ENCODE measurements at regions not wholly inside any gene's neighbourhood (a gene's known extent, or its start where the extent isn't known, plus 50 kb on each side); places are given as distances from the start of the nearest gene placed in this dataset.
A peak's percentile ranks its signal among the peaks of the same experiment; 100 is the strongest.

DNA sequence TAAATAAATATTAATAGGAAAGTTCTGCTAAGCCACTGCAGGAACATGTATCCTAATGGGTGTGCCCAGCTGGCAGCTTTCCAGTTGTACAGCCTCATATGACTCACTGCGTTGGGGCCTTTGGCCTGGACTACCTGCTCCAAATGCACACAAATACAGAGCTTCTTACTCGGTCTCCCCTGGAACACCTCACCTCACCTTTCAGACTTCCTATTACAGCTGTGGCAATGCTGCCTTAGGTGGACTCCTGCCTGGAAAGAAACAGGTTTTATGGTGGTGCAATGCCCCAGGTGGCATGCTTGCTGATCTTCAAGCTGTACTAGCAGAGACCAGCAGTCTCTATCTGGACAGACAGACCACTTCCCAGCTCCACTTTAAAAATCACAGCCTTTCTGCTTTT, 85.7 kb upstream of the EXOC1L start:
- Mint-ChIP-seq H3K27ac (no peak overlapping the region), H3K4me3 (no peak overlapping the region), H3K36me3 (no peaks in the 10 kb centered on the region), H3K9me3 (no peaks in the 10 kb centered on the region), H3K4me1 (no peaks in the 10 kb centered on the region), H3K27me3 (peaks cover 19 to 47% (median 29%) of the 10 kb centered on the region in 3 donors)
- no peak for ATAC-seq (ENCODE audit: low read depth in 2 of 2)
- DNase-seq = no peak

GRCh38 chr4:55736605-55737183, 82.9 kb upstream of the EXOC1L start:
- no peaks in the 10 kb centered on the region for H3K9me3 Mint-ChIP-seq
- H3K4me3 Mint-ChIP-seq = no peak overlapping the region
- no peaks in the 10 kb centered on the region for H3K4me1 Mint-ChIP-seq
- peaks cover 14 to 45% (median 25%) of the 10 kb centered on the region in 3 donors for H3K27me3 Mint-ChIP-seq
- H3K27ac Mint-ChIP-seq = no peak overlapping the region
- DNase-seq = no peak
- no peaks in the 10 kb centered on the region for H3K36me3 Mint-ChIP-seq
- no peak for ATAC-seq (ENCODE audit: low read depth in 2 of 2)

- H3K36me3 Mint-ChIP-seq = no peaks in the 10 kb centered on the region
- H3K4me3 Mint-ChIP-seq = no peak overlapping the region
- DNase-seq (no peak), ATAC-seq (ENCODE audit: low read depth in 2 of 2) (no peak)
- H3K9me3 Mint-ChIP-seq = peaks cover 0 to 3% (median 0%) of the 10 kb centered on the region in 7 donors
- peak overlapping the region in 1 of 6 donors; percentile 17 for H3K27ac Mint-ChIP-seq
- no peaks in the 10 kb centered on the region for H3K4me1 Mint-ChIP-seq
- peaks cover 4 to 33% (median 32%) of the 10 kb centered on the region in 3 donors for H3K27me3 Mint-ChIP-seq
Observed at GRCh38 chr4:55742655-55743202, 76.9 kb upstream of the EXOC1L start.

- H3K4me3 Mint-ChIP-seq = no peak overlapping the region
- peaks cover 13 to 34% (median 33%) of the 10 kb centered on the region in 3 donors for H3K27me3 Mint-ChIP-seq
- H3K36me3 Mint-ChIP-seq = no peaks in the 10 kb centered on the region
- ATAC-seq (ENCODE audit: low read depth in 2 of 2) = no peak
- peaks cover 0 to 7% (median 2%) of the 10 kb centered on the region in 7 donors for H3K9me3 Mint-ChIP-seq
- H3K27ac Mint-ChIP-seq = no peak overlapping the region
- no peak for DNase-seq
- no peaks in the 10 kb centered on the region for H3K4me1 Mint-ChIP-seq
Observed at GRCh38 chr4:55744369-55744768, 75.2 kb upstream of the EXOC1L start.

DNA sequence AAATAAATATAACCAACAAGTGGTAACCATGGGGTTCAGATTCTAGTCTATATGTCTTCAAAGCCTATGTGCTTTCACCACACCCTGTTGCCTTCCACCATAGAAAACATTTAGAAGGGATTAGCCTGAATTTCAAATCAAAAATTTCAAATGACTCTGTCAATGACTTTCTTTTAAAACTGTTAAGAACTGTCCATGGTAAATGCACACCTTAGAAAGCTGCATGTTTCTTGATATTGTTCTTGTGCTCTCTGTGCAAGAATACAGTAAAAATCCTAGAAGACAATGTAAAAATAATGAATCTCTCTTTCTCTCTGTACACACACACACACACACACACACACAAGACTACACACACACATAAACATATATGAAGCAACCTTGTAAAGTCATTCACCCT, 74.6 kb upstream of the EXOC1L start:
- H3K27me3 Mint-ChIP-seq = peaks cover 13 to 33% (median 30%) of the 10 kb centered on the region in 3 donors
- no peaks in the 10 kb centered on the region for H3K36me3 Mint-ChIP-seq
- peaks cover 0 to 7% (median 2%) of the 10 kb centered on the region in 7 donors for H3K9me3 Mint-ChIP-seq
- DNase-seq (no peak), ATAC-seq (ENCODE audit: low read depth in 2 of 2) (no peak)
- H3K4me3 Mint-ChIP-seq = no peak overlapping the region
- H3K27ac Mint-ChIP-seq = no peak overlapping the region
- H3K4me1 Mint-ChIP-seq = no peaks in the 10 kb centered on the region

- H3K27ac Mint-ChIP-seq = no peak overlapping the region
- ATAC-seq (ENCODE audit: low read depth in 2 of 2) (no peak), DNase-seq (no peak)
- H3K9me3 Mint-ChIP-seq = peaks cover 0 to 7% (median 3%) of the 10 kb centered on the region in 7 donors
- no peaks in the 10 kb centered on the region for H3K4me1 Mint-ChIP-seq
- H3K4me3 Mint-ChIP-seq = no peak overlapping the region
- H3K27me3 Mint-ChIP-seq = peaks cover 13 to 43% (median 39%) of the 10 kb centered on the region in 3 donors
- no peaks in the 10 kb centered on the region for H3K36me3 Mint-ChIP-seq
Observed at GRCh38 chr4:55747793-55748192, 71.8 kb upstream of the EXOC1L start.

DNA sequence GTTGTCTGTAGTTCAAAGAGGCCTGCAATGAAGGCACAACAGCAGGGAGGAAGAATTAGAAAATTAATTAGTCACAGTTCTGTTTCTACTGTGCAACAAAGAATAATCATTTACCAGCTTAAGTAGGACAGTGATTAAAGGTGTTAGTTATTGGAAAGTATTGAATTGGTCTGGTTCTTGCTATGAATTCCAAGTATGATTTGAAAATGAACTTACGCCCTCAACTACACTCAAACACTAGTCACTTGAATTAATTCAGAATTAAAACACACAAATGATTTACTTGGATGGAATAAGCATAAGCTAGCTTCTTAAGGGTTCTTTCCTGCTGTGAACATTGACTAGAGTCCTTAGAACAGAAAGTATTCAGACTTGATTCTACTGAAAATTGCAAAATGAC, 69.9 kb upstream of the EXOC1L start:
- Mint-ChIP-seq H3K27me3 (peaks cover 13 to 43% (median 39%) of the 10 kb centered on the region in 3 donors), H3K27ac (no peak overlapping the region), H3K9me3 (peaks cover 0 to 7% (median 3%) of the 10 kb centered on the region in 7 donors), H3K4me3 (no peak overlapping the region), H3K36me3 (no peaks in the 10 kb centered on the region), H3K4me1 (no peaks in the 10 kb centered on the region)
- ATAC-seq (ENCODE audit: low read depth in 2 of 2) (no peak), DNase-seq (no peak)

GRCh38 chr4:55752810-55753209, 66.8 kb upstream of the EXOC1L start:
- Mint-ChIP-seq H3K27ac (no peak overlapping the region), H3K9me3 (peaks cover 0 to 7% (median 2%) of the 10 kb centered on the region in 7 donors), H3K4me3 (no peak overlapping the region), H3K4me1 (no peaks in the 10 kb centered on the region), H3K27me3 (peaks cover 9 to 29% (median 22%) of the 10 kb centered on the region in 3 donors), H3K36me3 (no peaks in the 10 kb centered on the region)
- no peak for ATAC-seq (ENCODE audit: low read depth in 2 of 2)
- DNase-seq = no peak

DNA sequence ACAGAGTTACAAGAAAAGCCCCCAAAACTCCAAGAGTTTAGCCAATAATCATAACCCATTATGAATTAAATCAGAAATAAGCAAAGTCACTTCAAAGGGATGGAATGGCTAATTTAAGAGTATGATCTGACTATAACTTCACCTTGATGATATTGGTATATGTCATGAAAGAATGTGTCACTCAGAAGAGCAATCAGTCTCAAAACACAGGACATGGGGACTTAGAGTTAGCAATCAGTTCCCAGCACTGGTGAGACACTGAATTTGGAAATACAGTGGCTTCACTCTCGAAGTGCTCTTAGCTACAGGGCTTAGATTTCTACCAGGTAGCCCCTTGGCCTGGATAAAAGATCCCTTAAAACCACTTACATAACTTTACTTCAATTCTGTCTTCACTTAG, 65.7 kb upstream of the EXOC1L start:
- peaks cover 0 to 5% (median under 1%) of the 10 kb centered on the region in 7 donors for H3K9me3 Mint-ChIP-seq
- no peak overlapping the region for H3K27ac Mint-ChIP-seq
- peaks cover 5 to 19% (median 11%) of the 10 kb centered on the region in 3 donors for H3K27me3 Mint-ChIP-seq
- DNase-seq (no peak), ATAC-seq (ENCODE audit: low read depth in 2 of 2) (no peak)
- no peaks in the 10 kb centered on the region for H3K36me3 Mint-ChIP-seq
- no peaks in the 10 kb centered on the region for H3K4me1 Mint-ChIP-seq
- H3K4me3 Mint-ChIP-seq = no peak overlapping the region

DNA sequence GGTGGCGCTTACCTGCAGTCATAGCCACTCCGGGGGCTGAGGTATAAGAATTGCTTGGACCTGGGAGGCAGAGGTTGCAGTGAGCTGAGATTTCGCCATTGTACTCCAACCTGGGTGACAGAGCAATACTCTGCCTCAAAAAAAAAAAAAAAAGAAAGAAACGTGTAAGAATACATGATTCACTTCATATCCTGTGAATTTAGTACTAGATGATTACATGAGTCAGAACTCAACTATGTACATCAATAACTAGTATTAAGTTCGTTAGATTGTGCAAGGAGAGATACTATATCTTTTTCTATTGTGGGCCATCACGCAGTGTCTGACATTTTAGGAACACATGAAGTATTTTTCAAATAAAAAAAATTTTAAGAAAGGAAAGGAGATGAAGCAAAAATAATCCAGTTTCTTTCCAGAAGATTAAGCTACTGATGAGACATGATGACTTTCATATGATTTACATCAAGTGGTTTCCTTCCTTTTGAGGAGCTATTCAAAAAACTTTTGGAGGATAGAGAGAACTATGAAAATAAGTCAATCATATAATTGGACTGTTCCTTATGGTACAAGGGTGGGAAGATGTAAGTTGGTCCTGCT, 64.7 kb upstream of the EXOC1L start:
- DNase-seq (no peak), ATAC-seq (ENCODE audit: low read depth in 2 of 2) (no peak)
- H3K27ac Mint-ChIP-seq = no peak overlapping the region
- no peak overlapping the region for H3K4me3 Mint-ChIP-seq
- no peaks in the 10 kb centered on the region for H3K36me3 Mint-ChIP-seq
- H3K9me3 Mint-ChIP-seq = peaks cover 0 to 3% (median 0%) of the 10 kb centered on the region in 7 donors
- H3K4me1 Mint-ChIP-seq = no peaks in the 10 kb centered on the region
- H3K27me3 Mint-ChIP-seq = peaks cover 0 to 13% (median 6%) of the 10 kb centered on the region in 3 donors

GRCh38 chr4:55756208-55756607, 63.4 kb upstream of the EXOC1L start:
- no peak overlapping the region for H3K4me3 Mint-ChIP-seq
- no peaks in the 10 kb centered on the region for H3K36me3 Mint-ChIP-seq
- ATAC-seq (ENCODE audit: low read depth in 2 of 2) (no peak), DNase-seq (no peak)
- H3K27ac Mint-ChIP-seq = no peak overlapping the region
- H3K27me3 Mint-ChIP-seq = peaks cover 0 to 6% (median 5%) of the 10 kb centered on the region in 3 donors
- H3K4me1 Mint-ChIP-seq = no peaks in the 10 kb centered on the region
- H3K9me3 Mint-ChIP-seq = no peaks in the 10 kb centered on the region

GRCh38 chr4:55757356-55757952, 62.1 kb upstream of the EXOC1L start:
- H3K9me3 Mint-ChIP-seq = no peaks in the 10 kb centered on the region
- H3K4me3 Mint-ChIP-seq = no peak overlapping the region

GRCh38 chr4:55758066-55758465, 61.5 kb upstream of the EXOC1L start:
- Mint-ChIP-seq H3K4me1 (no peaks in the 10 kb centered on the region), H3K36me3 (no peaks in the 10 kb centered on the region), H3K27me3 (no peaks in the 10 kb centered on the region), H3K4me3 (no peak overlapping the region), H3K27ac (no peak overlapping the region), H3K9me3 (no peaks in the 10 kb centered on the region)
- ATAC-seq (ENCODE audit: low read depth in 2 of 2) = no peak
- no peak for DNase-seq

More at GRCh38 chr4:55757356-55757952, 62.1 kb upstream of the EXOC1L start:
- no peak for ATAC-seq (ENCODE audit: low read depth in 2 of 2)
- Mint-ChIP-seq H3K27ac (no peak overlapping the region), H3K36me3 (no peaks in the 10 kb centered on the region), H3K4me1 (no peaks in the 10 kb centered on the region), H3K27me3 (no peaks in the 10 kb centered on the region)
- no peak for DNase-seq

DNA sequence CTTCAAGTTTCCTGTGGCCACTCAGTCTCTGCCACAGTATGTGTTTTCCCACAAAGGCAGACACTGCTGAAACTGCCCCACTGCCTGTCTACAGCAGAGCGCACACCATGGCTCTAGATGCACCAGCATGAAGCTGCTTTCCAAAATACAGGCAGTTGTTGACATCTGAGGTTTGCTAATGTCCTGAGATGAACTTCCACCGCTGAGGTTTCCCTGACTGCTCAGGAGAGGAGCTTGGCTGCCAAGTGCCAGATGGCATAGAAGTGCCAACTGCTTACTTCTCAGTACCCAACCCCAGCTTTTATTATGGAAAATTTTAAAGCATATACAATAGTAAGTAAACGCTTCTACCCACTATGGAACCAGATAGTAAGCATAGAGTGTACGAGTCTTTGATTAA, 61.0 kb upstream of the EXOC1L start:
- DNase-seq (no peak), ATAC-seq (ENCODE audit: low read depth in 2 of 2) (no peak)
- Mint-ChIP-seq H3K4me1 (no peaks in the 10 kb centered on the region), H3K36me3 (no peaks in the 10 kb centered on the region), H3K9me3 (no peaks in the 10 kb centered on the region), H3K27ac (no peak overlapping the region), H3K27me3 (no peaks in the 10 kb centered on the region), H3K4me3 (no peak overlapping the region)
